Neural progenitor cell (in vitro differentiated cells): ENCODE measurements at regions not wholly inside any gene's neighbourhood (a gene's known extent, or its start where the extent isn't known, plus 50 kb on each side); places are given as distances from the start of the nearest gene placed in this dataset.

Source experiments
- DNase-seq: peaks from one replicate; pipeline ENCODE4 v3.0.0-alpha.2; 2016; ENCODE audit warnings: low spot score
- H2AFZ ChIP-seq: fragments of 200-600 bp; sonication (generic); replicated peaks from 2 replicates; pipeline ENCODE4 v1.6.1; 2016; ENCODE audit warnings: antibody characterized with exemption
- H3F3A ChIP-seq: fragments of 200-600 bp; sonication (generic); 2 replicates; pipeline ENCODE4 v1.6.1; 2016; ENCODE audit warnings: antibody characterized with exemption, low read depth
- H3K27ac ChIP-seq: fragments of 200-600 bp; sonication (generic); 2 replicates; pipeline ENCODE4 v1.5.1; 2016; ENCODE audit warnings: mild to moderate bottlenecking
- H3K27me3 ChIP-seq: fragments of 200-600 bp; sonication (generic); 2 replicates; pipeline ENCODE4 v1.6.1; 2016; ENCODE audit warnings: mild to moderate bottlenecking, moderate library complexity
- H3K36me3 ChIP-seq: fragments of 200-600 bp; sonication (generic); 2 replicates; pipeline ENCODE4 v1.5.1; 2016
- H3K4me1 ChIP-seq: fragments of 200-600 bp; sonication (generic); 2 replicates; pipeline ENCODE4 v1.6.1; 2016; ENCODE audit warnings: mixed run types
- H3K4me2 ChIP-seq: fragments of 200-600 bp; sonication (generic); 2 replicates; pipeline ENCODE4 v1.6.1; 2016
- H3K4me3 ChIP-seq: fragments of 200-600 bp; sonication (generic); 2 replicates; pipeline ENCODE4 v1.5.1; 2016
- H3K79me2 ChIP-seq: fragments of 200-600 bp; sonication (generic); 2 replicates; pipeline ENCODE4 v1.6.1; 2016; ENCODE audit warnings: low read depth
- H3K9ac ChIP-seq: fragments of 200-600 bp; sonication (generic); 2 replicates; pipeline ENCODE4 v1.6.1; 2016
- H3K9me3 ChIP-seq: fragments of 200-600 bp; sonication (generic); 2 replicates; pipeline ENCODE4 v1.5.1; 2016; ENCODE audit warnings: low read depth
- H4K20me1 ChIP-seq: fragments of 200-600 bp; sonication (generic); 2 replicates; pipeline ENCODE4 v1.6.1; 2016; ENCODE audit warnings: low read depth
- H3K27ac Mint-ChIP-seq: 3 replicates; pipeline ENCODE4 v1.8.0; 2021; ENCODE audit warnings: mixed read lengths
- H3K27me3 Mint-ChIP-seq: 2 replicates; pipeline ENCODE4 v1.8.0; 2022; ENCODE audit warnings: low read depth, mild to moderate bottlenecking, inconsistent platforms, moderate library complexity, mixed read lengths; ENCODE audit not compliant: insufficient read depth
- H3K36me3 Mint-ChIP-seq: 3 replicates; pipeline ENCODE4 v1.8.0; 2021; ENCODE audit warnings: mixed read lengths
- H3K4me1 Mint-ChIP-seq: 3 replicates; pipeline ENCODE4 v1.8.0; 2021; ENCODE audit warnings: mixed read lengths
- H3K4me3 Mint-ChIP-seq: 3 replicates; pipeline ENCODE4 v1.8.0; 2021; ENCODE audit warnings: mild to moderate bottlenecking, moderate library complexity, mixed read lengths
- H3K9me3 Mint-ChIP-seq: 3 replicates; pipeline ENCODE4 v1.8.0; 2020; ENCODE audit warnings: mixed read lengths
- EZH2 ChIP-seq: fragments of 200-600 bp; sonication (generic); IDR thresholded peaks from 2 replicates; pipeline ENCODE4 v1.6.1; 2017; ENCODE audit warnings: antibody characterized with exemption, mild to moderate bottlenecking, moderate library complexity
- EZH2phosphoT487 ChIP-seq: fragments of 200-600 bp; sonication (generic); IDR thresholded peaks from 2 replicates; pipeline ENCODE4 v1.6.1; 2017; ENCODE audit warnings: antibody characterized with exemption
- TF ChIP-seq, protein P1 (sequence below): fragments of 200-600 bp; sonication (generic); IDR thresholded peaks from 2 replicates; pipeline ENCODE4 v1.5.1; 2017; ENCODE audit warnings: antibody characterized with exemption, mild to moderate bottlenecking

DNA sequence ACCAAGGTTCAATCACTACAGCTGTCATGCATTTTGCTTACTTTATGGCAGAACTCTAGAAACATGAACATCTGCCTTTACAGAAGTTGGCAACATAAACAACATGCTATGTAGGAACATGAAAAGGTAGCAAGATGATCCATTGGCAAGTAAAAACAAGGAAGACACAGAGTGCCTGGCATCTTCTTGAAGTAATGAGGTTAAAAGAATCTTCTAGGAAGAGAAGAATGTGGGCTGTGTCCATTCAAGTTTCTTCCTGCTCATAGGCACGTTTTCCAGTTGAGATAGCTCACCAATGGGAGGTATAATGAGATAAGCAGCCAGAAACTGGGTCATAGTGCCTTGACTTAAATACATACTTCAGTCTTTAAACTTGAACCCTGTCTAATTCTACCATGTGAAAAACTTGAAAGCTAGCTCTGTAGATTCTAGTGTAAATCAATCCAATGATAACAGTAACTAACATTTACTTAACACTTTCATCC is 109.4 kb upstream of the PRLR start:
- Mint-ChIP-seq H3K4me1 (peaks cover 25% of the 10 kb centered on the region), H3K4me3 (no peak overlapping the region), H3K9me3 (peaks cover 9% of the 10 kb centered on the region), H3K27me3 (no peaks in the 10 kb centered on the region), H3K36me3 (peaks cover 4% of the 10 kb centered on the region), H3K27ac (no peak overlapping the region)
- Histone ChIP-seq H4K20me1 (no peaks in the 10 kb centered on the region), H3K36me3 (no peaks in the 10 kb centered on the region), H3F3A (peaks cover 16% of the 10 kb centered on the region), H3K4me2 (no peak overlapping the region), H2AFZ (no peak overlapping the region), H3K9ac (no peak overlapping the region), H3K27me3 (no peaks in the 10 kb centered on the region), H3K27ac (no peak overlapping the region), H3K79me2 (no peaks in the 10 kb centered on the region), H3K4me1 (peaks cover 14% of the 10 kb centered on the region), H3K4me3 (no peak overlapping the region), H3K9me3 (no peaks in the 10 kb centered on the region)
- DNase-seq, result no peak
- TF ChIP-seq EZH2phosphoT487 (no peak), EZH2 (no peak)
- TF ChIP-seq, protein P1, sequence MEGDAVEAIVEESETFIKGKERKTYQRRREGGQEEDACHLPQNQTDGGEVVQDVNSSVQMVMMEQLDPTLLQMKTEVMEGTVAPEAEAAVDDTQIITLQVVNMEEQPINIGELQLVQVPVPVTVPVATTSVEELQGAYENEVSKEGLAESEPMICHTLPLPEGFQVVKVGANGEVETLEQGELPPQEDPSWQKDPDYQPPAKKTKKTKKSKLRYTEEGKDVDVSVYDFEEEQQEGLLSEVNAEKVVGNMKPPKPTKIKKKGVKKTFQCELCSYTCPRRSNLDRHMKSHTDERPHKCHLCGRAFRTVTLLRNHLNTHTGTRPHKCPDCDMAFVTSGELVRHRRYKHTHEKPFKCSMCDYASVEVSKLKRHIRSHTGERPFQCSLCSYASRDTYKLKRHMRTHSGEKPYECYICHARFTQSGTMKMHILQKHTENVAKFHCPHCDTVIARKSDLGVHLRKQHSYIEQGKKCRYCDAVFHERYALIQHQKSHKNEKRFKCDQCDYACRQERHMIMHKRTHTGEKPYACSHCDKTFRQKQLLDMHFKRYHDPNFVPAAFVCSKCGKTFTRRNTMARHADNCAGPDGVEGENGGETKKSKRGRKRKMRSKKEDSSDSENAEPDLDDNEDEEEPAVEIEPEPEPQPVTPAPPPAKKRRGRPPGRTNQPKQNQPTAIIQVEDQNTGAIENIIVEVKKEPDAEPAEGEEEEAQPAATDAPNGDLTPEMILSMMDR, result no peak

DNA sequence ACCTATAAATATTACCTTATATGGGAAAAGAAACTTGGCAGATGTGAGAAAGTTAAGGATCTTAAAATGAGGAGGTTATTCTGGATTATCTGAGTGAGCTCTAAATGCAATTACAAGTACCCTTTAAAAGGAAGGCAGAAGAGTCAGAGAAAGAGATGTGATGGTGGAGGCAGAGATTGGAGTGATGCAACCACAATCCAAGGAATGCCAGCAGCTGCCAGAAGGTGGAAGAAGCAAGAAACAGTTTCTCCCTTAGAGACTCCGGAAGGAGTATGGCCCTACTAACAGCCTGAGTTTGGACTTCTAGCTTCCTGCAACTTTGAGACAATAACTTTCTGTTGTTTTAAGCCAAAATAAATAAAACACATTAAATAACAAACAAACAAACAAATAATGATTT is 108.7 kb upstream of the PRLR start:
- Histone ChIP-seq H3K4me2 (no peak overlapping the region), H3K27ac (no peak overlapping the region), H3K27me3 (no peaks in the 10 kb centered on the region), H3K9ac (no peak overlapping the region), H3K4me1 (peaks cover 14% of the 10 kb centered on the region), H3F3A (peaks cover 16% of the 10 kb centered on the region), H3K4me3 (no peak overlapping the region), H2AFZ (no peak overlapping the region), H3K79me2 (no peaks in the 10 kb centered on the region), H3K36me3 (no peaks in the 10 kb centered on the region), H4K20me1 (no peaks in the 10 kb centered on the region), H3K9me3 (no peaks in the 10 kb centered on the region)
- H3K27me3 Mint-ChIP-seq, result no peaks in the 10 kb centered on the region
- no peak for DNase-seq
- TF ChIP-seq, protein P1, result no peak
- TF ChIP-seq EZH2phosphoT487 (no peak), EZH2 (no peak)
- H3K27ac Mint-ChIP-seq, result no peak overlapping the region
- no peak overlapping the region for H3K4me3 Mint-ChIP-seq
- peaks cover 4% of the 10 kb centered on the region for H3K36me3 Mint-ChIP-seq
- peaks cover 25% of the 10 kb centered on the region for H3K4me1 Mint-ChIP-seq
- peaks cover 9% of the 10 kb centered on the region for H3K9me3 Mint-ChIP-seq

DNA sequence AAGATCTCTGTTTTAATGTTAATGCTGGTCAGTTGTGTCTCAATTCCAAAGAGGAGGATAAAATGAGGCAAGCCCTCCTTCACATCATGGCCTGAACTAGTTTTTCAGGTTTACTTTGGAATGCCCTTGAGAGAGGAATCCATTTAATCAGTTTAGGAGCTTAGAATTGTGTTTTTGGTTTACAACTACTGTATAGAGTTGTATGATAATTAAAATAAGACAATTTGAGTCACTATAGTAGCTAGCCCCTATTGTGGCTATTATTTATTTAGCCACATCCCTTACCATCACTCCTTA is 107.8 kb upstream of the PRLR start:
- Histone ChIP-seq H3K27me3 (no peaks in the 10 kb centered on the region), H3K36me3 (no peaks in the 10 kb centered on the region), H3K4me1 (peaks cover 14% of the 10 kb centered on the region), H3K9me3 (no peaks in the 10 kb centered on the region), H2AFZ (peak overlapping the region; percentile 46), H3K79me2 (no peaks in the 10 kb centered on the region), H3F3A (peaks cover 16% of the 10 kb centered on the region), H3K4me2 (no peak overlapping the region), H3K9ac (no peak overlapping the region), H3K27ac (peak overlapping the region; percentile 57), H4K20me1 (no peaks in the 10 kb centered on the region), H3K4me3 (no peak overlapping the region)
- Mint-ChIP-seq H3K9me3 (peaks cover 6% of the 10 kb centered on the region), H3K27me3 (no peaks in the 10 kb centered on the region), H3K36me3 (peaks cover 4% of the 10 kb centered on the region), H3K4me3 (no peak overlapping the region), H3K27ac (peak overlapping the region; percentile 76), H3K4me1 (peaks cover 25% of the 10 kb centered on the region)
- TF ChIP-seq, protein P1, result no peak
- TF ChIP-seq EZH2phosphoT487, result no peak
- TF ChIP-seq EZH2, result no peak
- no peak for DNase-seq
